ENCODE measurements at regions not wholly inside any gene's neighbourhood (a gene's known extent, or its start where the extent isn't known, plus 50 kb on each side); places are given as distances from the start of the nearest gene placed in this dataset.
"Not testable (repeated sequence)": the region's sequence is repeated elsewhere in the genome, so short reads cannot be mapped to it uniquely, and the experiment has no call there.

- no peaks in the 10 kb centered on the region for H3K79me2 ChIP-seq
- H3K27ac ChIP-seq, result no peak overlapping the region
Observed at GRCh38 chr5:15097552-15097951, 226.0 kb upstream of the ANKH start.

GRCh38 chr5:15096686-15097085 is 225.1 kb upstream of the ANKH start:
- H3K9me2 ChIP-seq (replicated peaks; ENCODE audit: insufficient read depth); H3K4me1 ChIP-seq (ENCODE audit: insufficient read depth); H3K9me3 ChIP-seq (ENCODE audit: low read depth); H3K4me3 ChIP-seq; H3K27me3 ChIP-seq; H3K79me2 ChIP-seq; H2AFZ ChIP-seq; H4K20me1 ChIP-seq (ENCODE audit: insufficient read depth, poor library complexity, severe bottlenecking); DNase-seq (ENCODE audit: low spot score); H3K36me3 ChIP-seq (replicated peaks; ENCODE audit: insufficient read depth, low read depth); H3K4me2 ChIP-seq; H3K27ac ChIP-seq: not testable (repeated sequence)
- WGBS (ENCODE audit: low lambda C conversion rate, missing lambda C conversion rate), result 98% methylated on average over 11 of the region's 22 CpGs

More at GRCh38 chr5:15097552-15097951, 226.0 kb upstream of the ANKH start:
- Histone ChIP-seq H3K9me2 (replicated peaks; ENCODE audit: insufficient read depth) (no peaks in the 10 kb centered on the region), H3K4me2 (no peak overlapping the region), H3K36me3 (replicated peaks; ENCODE audit: insufficient read depth, low read depth) (no peaks in the 10 kb centered on the region), H3K27me3 (no peaks in the 10 kb centered on the region), H3K4me3 (no peak overlapping the region), H3K9me3 (ENCODE audit: low read depth) (no peaks in the 10 kb centered on the region), H2AFZ (no peak overlapping the region), H4K20me1 (ENCODE audit: insufficient read depth, poor library complexity, severe bottlenecking) (no peaks in the 10 kb centered on the region), H3K4me1 (ENCODE audit: insufficient read depth) (no peaks in the 10 kb centered on the region)
- TF ChIP-seq EZH2 (IDR thresholded peaks at IDR 0.05; ENCODE audit: borderline replicate concordance), result no peak
- no peak for TF ChIP-seq CTCF (IDR thresholded peaks at IDR 0.05; ENCODE audit: poor library complexity)
- TF ChIP-seq EZH2phosphoT487 (IDR thresholded peaks at IDR 0.05; ENCODE audit: low read depth, severe bottlenecking, unreplicated experiment), result no peak
- no peak for DNase-seq (ENCODE audit: low spot score)

GRCh38 chr5:15092801-15093200 is 221.2 kb upstream of the ANKH start:
- Histone ChIP-seq H3K4me3 (no peak overlapping the region), H3K27ac (no peak overlapping the region), H3K4me2 (no peak overlapping the region), H4K20me1 (ENCODE audit: insufficient read depth, poor library complexity, severe bottlenecking) (no peaks in the 10 kb centered on the region), H3K9me2 (replicated peaks; ENCODE audit: insufficient read depth) (no peaks in the 10 kb centered on the region), H3K4me1 (ENCODE audit: insufficient read depth) (no peaks in the 10 kb centered on the region), H3K9me3 (ENCODE audit: low read depth) (no peaks in the 10 kb centered on the region), H3K27me3 (no peaks in the 10 kb centered on the region), H3K36me3 (replicated peaks; ENCODE audit: insufficient read depth, low read depth) (no peaks in the 10 kb centered on the region), H2AFZ (no peak overlapping the region), H3K79me2 (no peaks in the 10 kb centered on the region)
- DNase-seq (ENCODE audit: low spot score), result no peak
- WGBS (ENCODE audit: low lambda C conversion rate, missing lambda C conversion rate), result 92% methylated on average over 7 of the region's 7 CpGs
- TF ChIP-seq EZH2 (IDR thresholded peaks at IDR 0.05; ENCODE audit: borderline replicate concordance), result no peak
- TF ChIP-seq EZH2phosphoT487 (IDR thresholded peaks at IDR 0.05; ENCODE audit: low read depth, severe bottlenecking, unreplicated experiment), result no peak
- TF ChIP-seq CTCF (IDR thresholded peaks at IDR 0.05; ENCODE audit: poor library complexity), result no peak

- H3K4me1 ChIP-seq (ENCODE audit: insufficient read depth), result no peaks in the 10 kb centered on the region
- H3K4me3 ChIP-seq, result no peak overlapping the region
- H3K4me2 ChIP-seq, result no peak overlapping the region
- WGBS (ENCODE audit: low lambda C conversion rate, missing lambda C conversion rate), result 64% methylated on average over 2 of the region's 2 CpGs
- DNase-seq (ENCODE audit: low spot score), result no peak
- no peak overlapping the region for H2AFZ ChIP-seq
- H3K79me2 ChIP-seq, result no peaks in the 10 kb centered on the region
- H3K36me3 ChIP-seq (replicated peaks; ENCODE audit: insufficient read depth, low read depth), result no peaks in the 10 kb centered on the region
- no peaks in the 10 kb centered on the region for H3K9me3 ChIP-seq (ENCODE audit: low read depth)
- no peaks in the 10 kb centered on the region for H3K9me2 ChIP-seq (replicated peaks; ENCODE audit: insufficient read depth)
- no peaks in the 10 kb centered on the region for H3K27me3 ChIP-seq
- H4K20me1 ChIP-seq (ENCODE audit: insufficient read depth, poor library complexity, severe bottlenecking), result no peaks in the 10 kb centered on the region
- TF ChIP-seq EZH2phosphoT487 (IDR thresholded peaks at IDR 0.05; ENCODE audit: low read depth, severe bottlenecking, unreplicated experiment), result no peak
- TF ChIP-seq CTCF (IDR thresholded peaks at IDR 0.05; ENCODE audit: poor library complexity), result no peak
- no peak for TF ChIP-seq EZH2 (IDR thresholded peaks at IDR 0.05; ENCODE audit: borderline replicate concordance)
- no peak overlapping the region for H3K27ac ChIP-seq
Observed at GRCh38 chr5:15085671-15086070, 214.1 kb upstream of the ANKH start.
